Superior temporal gyrus (tissue), 1 donor: ENCODE measurements at regions not wholly inside any gene's neighbourhood (a gene's known extent, or its start where the extent isn't known, plus 50 kb on each side); places are given as distances from the start of the nearest gene placed in this dataset.
"Not testable (repeated sequence)": the region's sequence is repeated elsewhere in the genome, so short reads cannot be mapped to it uniquely, and the experiment has no call there.

Experiments used
- DNase-seq: peaks from one replicate; pipeline ENCODE4 v3.0.0-alpha.2; 2016; ENCODE audit errors: extremely low spot score

DNA sequence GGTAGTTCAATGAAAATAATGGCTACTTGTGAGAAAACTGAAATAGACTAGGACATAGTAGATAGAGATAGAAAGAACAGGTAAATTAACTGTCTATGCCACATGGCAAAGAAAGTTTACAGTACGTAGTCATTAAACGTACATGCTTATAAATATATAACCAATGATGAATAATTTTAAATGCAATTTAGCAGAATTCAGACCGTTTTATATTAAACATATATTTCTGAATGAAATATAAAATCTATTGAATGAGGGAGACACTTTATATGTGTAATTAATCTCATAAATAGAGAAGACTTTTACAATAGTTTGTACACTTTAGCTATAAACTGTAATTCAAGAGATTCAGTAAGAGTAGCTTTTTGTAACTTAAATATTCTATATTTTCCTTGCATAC is 124.4 kb upstream of the VPREB1 start:
- DNase-seq = no peak

GRCh38 chr22:22118987-22119386 is 125.6 kb upstream of the VPREB1 start:
- DNase-seq = no peak

DNA sequence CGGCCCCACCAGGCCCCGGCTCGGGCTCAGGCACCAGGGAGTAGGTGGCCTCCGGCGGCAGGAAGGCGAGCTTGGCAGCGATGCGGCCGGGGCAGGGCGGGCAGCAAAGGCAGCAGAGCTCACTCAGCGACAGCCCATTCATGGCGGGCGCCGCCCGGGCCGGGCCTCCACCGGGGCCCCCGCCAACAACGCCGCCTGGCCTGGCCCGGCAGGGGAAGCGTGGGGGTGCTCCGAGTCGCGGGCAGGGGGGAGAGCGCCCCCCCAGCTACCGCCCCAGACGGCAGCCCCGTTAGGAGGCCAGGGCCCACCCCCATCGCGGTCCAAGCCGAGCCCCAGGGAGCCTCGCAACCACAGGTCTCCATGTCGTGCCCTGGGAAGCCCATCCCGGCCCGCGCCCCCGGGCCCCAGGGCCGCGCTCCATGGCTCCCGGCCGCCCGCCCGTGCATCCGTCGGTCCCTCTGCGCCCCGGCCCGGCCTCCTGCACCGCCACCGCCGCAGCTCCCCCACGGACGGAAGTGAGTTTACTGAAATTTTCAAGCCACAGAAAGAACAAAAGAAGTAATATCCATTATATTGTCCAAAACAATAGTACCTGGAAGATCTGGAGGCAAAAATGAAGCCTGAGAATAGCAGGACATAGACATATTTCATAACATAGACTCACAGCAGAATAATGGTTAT is 126.6 kb upstream of the VPREB1 start:
- DNase-seq = not testable (repeated sequence)

DNA sequence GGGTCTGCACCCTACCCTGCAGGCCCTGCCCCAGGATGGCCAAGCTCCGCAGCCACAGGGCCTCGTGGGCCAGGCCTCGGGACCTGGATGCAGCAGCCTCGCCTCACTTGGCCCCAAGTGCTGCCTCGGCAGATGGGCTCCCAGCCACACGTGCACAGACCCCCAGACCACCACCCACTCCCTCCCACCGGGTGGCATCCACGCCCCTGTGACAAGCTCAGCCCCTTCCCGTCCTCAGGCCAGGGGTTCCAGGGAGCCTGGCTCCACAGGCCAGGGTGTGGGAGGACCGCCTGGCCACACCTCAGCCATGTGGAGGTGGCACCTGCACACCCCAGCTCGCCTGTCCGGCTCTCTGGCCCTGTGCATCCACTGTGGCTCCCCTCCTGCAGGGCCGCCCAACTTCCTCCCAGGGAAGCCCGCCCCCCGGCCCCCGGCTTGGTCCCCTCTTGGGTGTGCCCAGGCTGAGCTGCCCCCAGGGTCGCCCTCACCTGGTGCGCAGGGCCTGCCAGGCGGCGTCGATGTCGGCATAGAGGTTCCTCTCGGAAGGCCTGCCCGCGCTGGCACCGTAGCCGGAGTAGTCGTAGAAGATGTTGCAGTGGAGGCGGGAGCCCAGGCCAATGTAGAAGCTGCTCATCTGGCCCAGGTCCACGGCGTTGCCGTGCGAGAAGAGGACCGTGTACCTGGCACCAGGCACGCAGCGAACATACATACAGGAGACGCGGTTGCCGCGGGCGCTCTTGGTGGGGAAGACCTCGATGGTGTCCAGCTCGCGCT is 127.4 kb upstream of the VPREB1 start:
- DNase-seq = not testable (repeated sequence)

GRCh38 chr22:22113701-22114100 is 130.9 kb upstream of the VPREB1 start:
- DNase-seq = no peak

DNA sequence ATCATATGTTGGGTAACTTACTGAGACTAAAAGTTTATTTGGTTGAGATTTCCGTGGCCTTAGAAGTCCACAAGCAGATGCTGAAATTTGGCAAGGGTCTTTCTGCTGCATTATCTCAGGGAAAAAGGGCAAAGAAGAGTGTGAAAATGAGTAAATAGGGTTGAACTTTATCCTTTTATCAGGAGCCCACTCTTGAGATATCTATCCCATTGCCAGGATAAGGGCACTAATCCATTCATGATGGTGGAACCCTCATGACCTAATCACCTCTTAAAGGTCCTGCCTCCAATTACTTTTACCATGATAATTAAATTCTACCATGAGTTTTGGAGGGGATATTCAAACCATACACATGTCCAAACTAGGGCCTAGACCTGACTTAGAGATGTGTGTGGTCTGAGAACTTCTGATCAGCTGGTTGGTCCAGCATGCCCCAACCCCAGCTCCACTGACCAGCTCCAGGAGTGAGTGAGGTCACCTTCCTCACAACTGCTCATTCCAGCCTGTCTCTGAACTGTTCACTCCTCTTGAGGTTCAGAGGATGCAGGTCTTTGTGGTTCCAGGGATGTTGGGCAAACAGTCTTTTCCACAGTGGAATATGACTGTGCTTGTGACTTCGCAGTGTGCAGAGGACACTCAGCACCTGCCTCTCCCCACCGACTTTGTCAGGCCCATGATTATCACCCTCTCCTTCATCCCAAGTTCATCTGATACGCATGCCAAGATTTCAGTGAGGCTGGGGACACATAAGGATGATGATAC is 130.1 kb upstream of the TOP3B start:
- DNase-seq = no peak

GRCh38 chr22:22111983-22112382 is 129.4 kb upstream of the TOP3B start:
- no peak for DNase-seq

- no peak for DNase-seq
Measured at GRCh38 chr22:22111267-22111751, 128.7 kb upstream of the TOP3B start.

- DNase-seq = peak; percentile 69
Measured at GRCh38 chr22:22110548-22111266, 128.1 kb upstream of the TOP3B start.

- DNase-seq = no peak
Measured at GRCh38 chr22:22109693-22110466, 127.3 kb upstream of the TOP3B start.

- DNase-seq = no peak
Measured at GRCh38 chr22:22106855-22107254, 124.3 kb upstream of the TOP3B start.

DNA sequence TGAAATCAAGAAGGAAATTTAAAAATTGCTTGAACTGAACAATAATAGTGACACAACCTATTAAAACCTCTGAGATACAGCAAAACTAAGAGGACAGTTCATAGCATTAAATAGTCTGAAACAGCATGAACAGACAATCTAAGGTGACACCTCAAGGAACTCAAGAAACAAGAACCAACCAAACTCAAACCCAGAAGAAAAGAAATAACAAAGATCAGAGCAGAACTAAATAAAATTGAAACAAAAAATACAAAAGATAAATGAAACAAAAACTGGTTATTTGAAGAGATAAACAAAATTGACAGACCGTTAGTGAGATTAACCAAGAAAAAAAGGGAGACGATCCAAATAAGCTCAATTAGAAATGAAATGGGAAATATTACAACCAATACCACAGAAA is 122.8 kb upstream of the TOP3B start:
- DNase-seq = no peak

GRCh38 chr22:22103078-22103875 is 120.7 kb upstream of the TOP3B start:
- no peak for DNase-seq

DNA sequence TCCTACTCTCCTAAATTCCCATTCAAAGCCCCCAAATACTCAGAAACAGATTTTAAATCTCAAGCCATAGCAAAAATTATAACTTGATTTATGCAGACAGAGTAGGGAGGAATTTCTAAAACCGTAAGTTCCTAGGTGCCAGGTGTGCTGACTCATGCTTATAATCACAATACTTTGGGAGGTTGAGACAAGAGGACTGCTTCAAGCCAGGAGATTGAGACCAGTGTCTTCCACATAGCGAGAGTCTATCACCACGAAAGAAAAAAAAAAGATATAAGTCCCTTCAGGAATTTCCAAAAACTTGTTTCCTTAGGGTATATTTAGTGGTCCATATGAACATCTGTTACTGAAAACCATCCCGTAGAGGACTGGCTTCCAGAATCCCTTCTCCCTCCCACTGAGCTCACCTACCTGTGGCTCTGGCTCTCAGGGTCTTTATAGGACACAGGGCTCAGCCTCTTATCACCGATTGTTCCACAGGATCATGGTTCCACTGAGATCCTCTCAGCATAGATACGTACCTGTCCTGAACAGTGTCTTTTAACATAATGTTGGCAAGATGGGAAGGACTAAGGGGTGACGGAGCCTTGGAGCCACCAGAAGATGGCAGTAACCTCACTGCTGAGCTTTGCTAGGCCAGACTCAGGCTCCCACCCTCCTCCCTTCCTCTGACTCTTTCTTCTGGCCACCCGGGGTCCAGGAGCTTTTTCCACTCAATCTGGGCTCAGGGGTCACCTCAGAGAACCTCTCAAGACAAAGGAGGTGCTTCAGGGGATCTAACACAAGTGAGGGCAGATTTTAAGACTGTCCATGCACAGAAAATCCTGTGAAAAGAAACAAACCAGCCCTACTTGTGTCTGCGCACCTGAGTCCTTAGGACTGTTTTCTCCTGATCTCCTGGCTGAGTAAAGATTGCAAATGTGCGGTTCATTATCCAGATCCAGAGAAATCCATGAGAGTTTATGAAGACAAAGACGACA is 117.5 kb upstream of the TOP3B start:
- DNase-seq = no peak

GRCh38 chr22:22099194-22099486 is 116.6 kb upstream of the TOP3B start:
- no peak for DNase-seq

- no peak for DNase-seq
Measured at GRCh38 chr22:22098457-22099193, 116.0 kb upstream of the TOP3B start.

DNA sequence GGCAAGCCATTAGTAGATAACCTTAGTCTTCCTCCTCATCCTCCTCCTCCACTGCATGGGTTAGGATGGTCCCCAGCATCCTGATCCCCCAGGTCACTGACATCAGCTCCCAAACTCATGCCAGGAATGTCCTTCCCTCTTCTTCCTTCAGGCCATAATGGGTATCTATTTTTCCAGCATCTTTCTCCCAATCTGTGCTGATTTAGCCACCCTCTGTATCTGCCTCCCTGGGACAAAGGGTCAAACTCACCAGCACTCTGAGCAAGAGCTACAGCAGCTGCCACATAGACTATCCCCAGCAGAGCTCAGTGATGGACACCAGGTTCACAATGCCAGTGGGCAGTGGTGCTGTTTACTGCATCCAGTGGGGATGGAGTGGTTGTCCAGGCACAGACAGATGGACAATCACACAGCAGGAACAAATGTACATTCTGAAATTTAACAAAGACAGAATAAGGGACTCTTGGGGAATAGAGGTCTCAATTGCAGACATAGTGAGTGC is 115.2 kb upstream of the TOP3B start:
- DNase-seq = no peak

GRCh38 chr22:22094921-22095320 is 112.3 kb upstream of the TOP3B start:
- no peak for DNase-seq
